Sigmoid colon (tissue), 6 donors: ENCODE measurements at regions not wholly inside any gene's neighbourhood (a gene's known extent, or its start where the extent isn't known, plus 50 kb on each side); places are given as distances from the start of the nearest gene placed in this dataset.

Experiments
- DNase-seq: peaks from one replicate; pipeline ENCODE4 v3.0.0-alpha.2; 2019
- H3K27ac ChIP-seq, 4 donors: fragments of 200-600 bp; sonication (generic); one replicate each; pipeline ENCODE4 v1.5.1; 2016 to 2019; ENCODE audit warnings: mild to moderate bottlenecking in 1 of 4
- H3K27me3 ChIP-seq, 3 donors: fragments of 200-600 bp; sonication (generic); one replicate each; pipeline ENCODE4 v1.5.1; 2019; ENCODE audit warnings: mild to moderate bottlenecking in 1 of 3
- H3K36me3 ChIP-seq, 4 donors: fragments of 200-600 bp; sonication (generic); one replicate each; pipeline ENCODE4 v1.5.1; 2016 to 2019
- H3K4me1 ChIP-seq, 4 donors: fragments of 200-600 bp; sonication (generic); one replicate each; pipeline ENCODE4 v1.5.1; 2017 to 2019
- H3K4me3 ChIP-seq, 4 donors: fragments of 200-600 bp; sonication (generic); one replicate each; pipeline ENCODE4 v1.5.1; 2017 to 2019; ENCODE audit warnings: mild to moderate bottlenecking in 2 of 4, moderate library complexity in 1 of 4
- H3K9me3 ChIP-seq, 4 donors: fragments of 200-600 bp in 3 of 4; sonication (generic) in 3 of 4; one replicate each; pipeline versions ENCODE4 v1.5.1 to v1.6.1; 2013 to 2019
- EP300 ChIP-seq, 4 donors: sonication (generic); formaldehyde crosslinking; IDR thresholded peaks; one replicate each; pipeline ENCODE4 v1.6.1; 2017; ENCODE audit warnings: antibody characterized with exemption in 4 of 4
- POLR2A ChIP-seq, 2 donors: fragments of 450-650 bp; IDR thresholded peaks; one replicate each; pipeline ENCODE4 v1.6.1; 2016; ENCODE audit warnings: antibody characterized with exemption in 2 of 2, mild to moderate bottlenecking in 2 of 2, moderate library complexity in 2 of 2
- POLR2AphosphoS5 ChIP-seq, 4 donors: sonication (generic); formaldehyde crosslinking; IDR thresholded peaks; one replicate each; pipeline ENCODE4 v1.6.1; 2017; ENCODE audit warnings: antibody characterized with exemption in 4 of 4
- WGBS, 2 donors: extraction: QIAGEN DNeasy Blood & Tissue Kit; methylation state at CpG; one replicate each; pipeline ENCODE4 v1.1.7; 2013; 5-methylcytosine and 5-hydroxymethylcytosine counted together
- intact Hi-C: fragments of 100-400 bp; cut with DNase I; formaldehyde crosslinking; loops from one replicate; pipeline ENCODE4 v1.15.1; 2023
- TF ChIP-seq, protein P1 (sequence below), 4 experiments: fragments of 450-650 bp in 3 of 4; fragments of 200-600 bp in 1 of 4; IDR thresholded peaks; one replicate each; pipeline ENCODE4 v1.5.1; 2016 to 2019; ENCODE audit warnings: antibody characterized with exemption in 4 of 4, mild to moderate bottlenecking in 3 of 4, moderate library complexity in 2 of 4
- donor health status: healthy with polysubstance abuse.
- donor health status: healthy.

DNA sequence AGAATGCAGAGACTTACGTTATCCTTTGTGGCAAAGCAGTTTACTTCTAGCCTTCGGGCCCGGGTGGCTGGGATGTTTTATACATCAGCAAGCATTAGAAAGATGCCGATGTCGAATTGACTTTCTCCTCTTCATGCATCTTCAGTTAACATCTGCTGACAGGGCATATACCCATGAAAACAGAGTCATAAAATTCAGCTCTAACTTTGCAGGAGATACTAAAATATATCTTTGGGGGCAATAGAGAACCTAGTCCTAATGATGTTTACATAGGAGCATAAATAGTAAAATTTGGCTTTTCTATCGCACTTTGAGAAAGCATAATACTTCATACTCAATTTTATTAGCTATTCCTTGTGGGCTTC lies 247.9 kb downstream of the PRELID2 start:
- TF ChIP-seq POLR2A (IDR thresholded peaks at IDR 0.05) (no peak), EP300 (IDR thresholded peaks at IDR 0.05) (no peak), POLR2AphosphoS5 (IDR thresholded peaks at IDR 0.05) (no peak)
- TF ChIP-seq, protein P1, sequence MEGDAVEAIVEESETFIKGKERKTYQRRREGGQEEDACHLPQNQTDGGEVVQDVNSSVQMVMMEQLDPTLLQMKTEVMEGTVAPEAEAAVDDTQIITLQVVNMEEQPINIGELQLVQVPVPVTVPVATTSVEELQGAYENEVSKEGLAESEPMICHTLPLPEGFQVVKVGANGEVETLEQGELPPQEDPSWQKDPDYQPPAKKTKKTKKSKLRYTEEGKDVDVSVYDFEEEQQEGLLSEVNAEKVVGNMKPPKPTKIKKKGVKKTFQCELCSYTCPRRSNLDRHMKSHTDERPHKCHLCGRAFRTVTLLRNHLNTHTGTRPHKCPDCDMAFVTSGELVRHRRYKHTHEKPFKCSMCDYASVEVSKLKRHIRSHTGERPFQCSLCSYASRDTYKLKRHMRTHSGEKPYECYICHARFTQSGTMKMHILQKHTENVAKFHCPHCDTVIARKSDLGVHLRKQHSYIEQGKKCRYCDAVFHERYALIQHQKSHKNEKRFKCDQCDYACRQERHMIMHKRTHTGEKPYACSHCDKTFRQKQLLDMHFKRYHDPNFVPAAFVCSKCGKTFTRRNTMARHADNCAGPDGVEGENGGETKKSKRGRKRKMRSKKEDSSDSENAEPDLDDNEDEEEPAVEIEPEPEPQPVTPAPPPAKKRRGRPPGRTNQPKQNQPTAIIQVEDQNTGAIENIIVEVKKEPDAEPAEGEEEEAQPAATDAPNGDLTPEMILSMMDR (IDR thresholded peaks at IDR 0.05): no peak
- 67 to 83% methylated on average over 6 of the region's 6 CpGs for WGBS, 2 donors

DNA sequence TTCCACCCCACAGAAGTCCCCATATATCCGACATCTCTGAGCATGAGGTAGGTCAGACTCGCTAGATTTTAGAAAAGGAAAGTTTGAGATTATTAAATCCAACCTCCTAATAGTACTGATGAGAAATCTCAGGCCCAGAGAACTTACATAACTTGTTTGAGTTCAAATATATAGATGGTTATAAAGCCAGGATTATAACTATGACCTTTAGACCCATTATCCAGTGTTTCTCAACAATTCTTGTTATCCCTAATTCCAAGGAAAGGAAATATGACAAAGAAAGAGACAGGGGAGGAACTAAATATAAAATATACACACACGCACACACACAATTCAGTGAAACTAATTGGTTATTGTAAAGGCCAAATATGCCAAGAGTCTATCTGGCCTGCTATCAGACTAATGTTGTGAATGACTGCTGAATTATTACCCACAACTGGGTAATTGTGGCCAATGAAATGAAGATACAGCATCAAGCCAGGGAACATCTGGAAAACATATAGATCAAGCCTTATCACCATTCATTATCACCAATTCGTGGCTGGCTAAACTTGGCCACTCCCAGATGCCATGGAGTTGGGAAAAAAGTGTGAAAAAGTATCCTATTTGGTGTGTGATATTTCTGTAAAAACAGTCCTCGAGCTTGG lies 248.4 kb downstream of the PRELID2 start:
- Histone ChIP-seq H3K36me3 (no peaks in the 10 kb centered on the region), H3K4me1 (no peaks in the 10 kb centered on the region), H3K27me3 (no peaks in the 10 kb centered on the region), H3K27ac (no peak overlapping the region), H3K4me3 (no peak overlapping the region), H3K9me3 (no peaks in the 10 kb centered on the region)
- TF ChIP-seq, protein P1 (IDR thresholded peaks at IDR 0.05): no peak
- TF ChIP-seq POLR2AphosphoS5 (IDR thresholded peaks at IDR 0.05): no peak
- no peak for TF ChIP-seq POLR2A (IDR thresholded peaks at IDR 0.05)
- TF ChIP-seq EP300 (IDR thresholded peaks at IDR 0.05): no peak
- no peak for DNase-seq
- 25 to 61% methylated on average over 5 of the region's 5 CpGs for WGBS, 2 donors
- intact Hi-C loops: no loop called here

More for the DNA sequence above, 247.9 kb downstream of the PRELID2 start:
- Histone ChIP-seq H3K4me1 (no peaks in the 10 kb centered on the region), H3K36me3 (no peaks in the 10 kb centered on the region), H3K9me3 (no peaks in the 10 kb centered on the region), H3K27ac (no peak overlapping the region), H3K4me3 (no peak overlapping the region), H3K27me3 (no peaks in the 10 kb centered on the region)
- intact Hi-C loops: no loop called here
- DNase-seq: no peak

DNA sequence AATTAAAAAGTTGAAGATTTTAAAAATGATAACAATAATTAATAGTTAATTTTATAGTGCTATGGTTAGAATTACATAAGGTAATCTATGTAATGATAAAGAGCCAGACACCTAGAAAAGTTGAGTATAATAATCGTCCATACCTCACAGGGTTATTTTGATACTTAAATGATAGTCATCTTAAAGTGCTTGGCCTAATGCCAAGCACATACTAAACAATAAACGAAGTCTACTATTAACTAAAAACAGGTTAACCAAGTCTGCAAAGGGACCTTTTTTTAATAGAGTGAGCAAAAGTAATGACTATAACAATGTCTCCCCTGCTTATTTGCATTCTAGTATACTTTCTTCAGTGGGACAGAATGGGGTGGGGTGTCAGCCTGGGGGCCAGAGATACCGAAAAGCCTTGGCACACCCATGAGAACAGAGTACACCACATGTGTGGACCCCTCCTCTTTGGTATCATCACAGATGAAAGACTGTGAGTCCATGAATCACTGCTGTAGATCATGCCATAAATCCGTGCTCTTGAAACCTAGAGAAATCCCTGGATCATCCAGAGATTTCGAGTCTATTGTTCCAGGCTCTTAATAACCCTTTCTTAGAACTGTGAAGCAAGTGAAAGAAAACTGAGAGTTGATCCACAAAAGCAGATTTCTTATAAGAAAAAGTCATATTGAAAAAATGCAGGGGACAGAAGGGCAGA lies 249.5 kb downstream of the PRELID2 start:
- Histone ChIP-seq H3K9me3 (no peaks in the 10 kb centered on the region), H3K4me3 (no peak overlapping the region), H3K27ac (no peak overlapping the region), H3K27me3 (no peaks in the 10 kb centered on the region), H3K36me3 (no peaks in the 10 kb centered on the region), H3K4me1 (no peaks in the 10 kb centered on the region)
- WGBS, 2 donors: 14 to 63% methylated on average over 5 of the region's 5 CpGs
- DNase-seq: no peak
- intact Hi-C loops: no loop called here
- TF ChIP-seq EP300 (IDR thresholded peaks at IDR 0.05): no peak
- TF ChIP-seq POLR2A (IDR thresholded peaks at IDR 0.05): no peak
- TF ChIP-seq, protein P1 (IDR thresholded peaks at IDR 0.05): no peak
- TF ChIP-seq POLR2AphosphoS5 (IDR thresholded peaks at IDR 0.05): no peak

DNA sequence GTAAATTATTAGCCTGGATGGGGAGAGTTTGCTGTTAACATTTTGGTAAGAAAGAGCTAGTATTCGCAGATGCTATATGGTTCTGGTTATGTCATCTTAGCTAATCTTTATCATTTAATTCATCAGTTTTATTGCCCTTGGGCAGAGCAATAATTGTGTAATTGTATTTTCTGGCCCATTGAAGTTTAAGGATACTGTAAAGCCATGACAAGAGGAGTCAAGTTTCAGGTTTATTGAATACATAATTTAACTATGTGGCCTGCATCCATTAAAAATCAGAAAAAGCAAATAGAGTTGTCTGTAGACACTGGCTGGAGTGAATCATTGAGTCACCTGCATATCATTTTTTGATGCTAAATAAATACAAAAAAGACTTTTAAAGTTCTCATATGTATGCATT lies 255.8 kb downstream of the PRELID2 start:
- intact Hi-C loops: no loop called here

More for the DNA sequence above, 255.8 kb downstream of the PRELID2 start:
- Histone ChIP-seq H3K36me3 (no peaks in the 10 kb centered on the region), H3K27me3 (no peaks in the 10 kb centered on the region), H3K27ac (no peak overlapping the region), H3K9me3 (peaks cover 0 to 6% (median 2%) of the 10 kb centered on the region in 4 donors), H3K4me1 (no peaks in the 10 kb centered on the region), H3K4me3 (no peak overlapping the region)
- 82 to 95% methylated on average over 1 of the region's 1 CpG for WGBS, 2 donors
- DNase-seq: no peak
- no peak for TF ChIP-seq POLR2A (IDR thresholded peaks at IDR 0.05)
- TF ChIP-seq EP300 (IDR thresholded peaks at IDR 0.05): no peak
- TF ChIP-seq, protein P1 (IDR thresholded peaks at IDR 0.05): no peak
- no peak for TF ChIP-seq POLR2AphosphoS5 (IDR thresholded peaks at IDR 0.05)
